GM12878 (cell line): ENCODE measurements at regions not wholly inside any gene's neighbourhood (a gene's known extent, or its start where the extent isn't known, plus 50 kb on each side); places are given as distances from the start of the nearest gene placed in this dataset.

Experiments
- ATAC-seq: fragments of 200-7000 bp; cut with Tn5 transposase; 3 replicates; pipeline ENCODE4 v1.9.1; 2020; ENCODE audit warnings: mild to moderate bottlenecking, moderate library complexity
- BruUV-seq: library from RNA; stranded (reverse); fragments of 400-500 nt; replicated peaks from 2 replicates; lab custom pipeline; 2021; lab: Mats Ljungman, UMichigan
- CTCF ChIA-PET: fragments of 300-600 bp; sonication (Branson Sonifier 250); formaldehyde crosslinking; extraction: SDS; loops from one replicate; lab custom pipeline; 2021; ENCODE audit warnings: inconsistent platforms; lab: Yijun Ruan, JAX
- POLR2A ChIA-PET: fragments of 350-600 bp; formaldehyde crosslinking; extraction: SDS; loops from one replicate; lab custom pipeline; 2021; ENCODE audit warnings: inconsistent platforms; lab: Charles Lee
- RAD21 ChIA-PET: fragments of 300-600 bp; sonication (Branson Sonifier 250); formaldehyde crosslinking; loops from one replicate; lab custom pipeline; 2023; ENCODE audit warnings: antibody characterized with exemption; ENCODE audit not compliant: unreplicated experiment; lab: Charles Lee
- SMC1A ChIA-PET: fragments of 300-600 bp; sonication (Branson Sonifier 250); formaldehyde crosslinking; loops from one replicate; lab custom pipeline; 2023; ENCODE audit not compliant: unreplicated experiment, uncharacterized antibody; lab: Charles Lee
- DNase-seq: peaks from one replicate; pipeline ENCODE4 v3.0.0-alpha.2; 2011; ENCODE audit warnings: low read depth, low spot score
- FAIRE-seq: peaks from 3 replicates; lab custom pipeline; 2011; peaks lifted over from hg19 to GRCh38; lab: Jason Lieb, UNC
- H2AFZ ChIP-seq: 2 replicates; pipeline ENCODE4 v1.6.0; 2011; ENCODE audit warnings: low read depth, low read length, control low read depth; ENCODE audit not compliant: control insufficient read depth
- H3K27ac ChIP-seq: 2 replicates; pipeline ENCODE4 v1.5.1; 2011; ENCODE audit warnings: control low read depth; ENCODE audit not compliant: control insufficient read depth, insufficient read depth
- H3K27me3 ChIP-seq, 2 experiments: replicated peaks in 1 of 2; 2 replicates each; pipeline versions ENCODE4 v1.6.0 to v1.6.1; 2011; ENCODE audit warnings: low read length in 1 of 2; ENCODE audit not compliant: control insufficient read depth in 2 of 2, insufficient read depth in 2 of 2
- H3K36me3 ChIP-seq, 2 experiments: 2 replicates each; pipeline ENCODE4 v1.5.1; 2011; ENCODE audit warnings: low read length in 1 of 2; ENCODE audit not compliant: control insufficient read depth in 2 of 2, insufficient read depth in 2 of 2
- H3K4me1 ChIP-seq: 2 replicates; pipeline ENCODE4 v1.6.1; 2011; ENCODE audit warnings: mild to moderate bottlenecking, low read length, moderate library complexity, mixed read lengths; ENCODE audit not compliant: control insufficient read depth, insufficient read depth
- H3K4me2 ChIP-seq: 2 replicates; pipeline ENCODE4 v1.6.0; 2011; ENCODE audit warnings: control low read depth; ENCODE audit not compliant: control insufficient read depth, insufficient read depth
- H3K4me3 ChIP-seq: fragments of 200-600 bp; sonication (generic); 2 replicates; pipeline ENCODE4 v1.5.1; 2016
- H3K79me2 ChIP-seq: 2 replicates; pipeline ENCODE4 v1.6.0; 2011; ENCODE audit warnings: low read length; ENCODE audit not compliant: control insufficient read depth, insufficient read depth
- H3K9ac ChIP-seq: 2 replicates; pipeline ENCODE4 v1.8.0; 2011; ENCODE audit warnings: low read length, control low read depth, mixed read lengths; ENCODE audit not compliant: control insufficient read depth, insufficient read depth
- H3K9me3 ChIP-seq: replicated peaks from 3 replicates; pipeline ENCODE4 v1.5.1; 2011; ENCODE audit warnings: mild to moderate bottlenecking, low read length; ENCODE audit not compliant: control insufficient read depth, insufficient read depth
- H4K20me1 ChIP-seq: 2 replicates; pipeline ENCODE4 v1.6.0; 2011; ENCODE audit not compliant: control insufficient read depth, insufficient read depth
- WGBS: methylation state at CpG from one replicate; pipeline ENCODE4 v1.1.6; 2016; ENCODE audit warnings: low lambda C conversion rate; ENCODE audit not compliant: insufficient replicate concordance, insufficient coverage; ENCODE audit errors: missing lambda C conversion rate; 5-methylcytosine and 5-hydroxymethylcytosine counted together
- in situ Hi-C: fragments of 300-500 bp; cut with MboI; formaldehyde crosslinking; loops from 9 replicates; pipeline ENCODE4 v1.14.3; 2018; ENCODE audit warnings: mixed read lengths
- intact Hi-C: fragments of 100-400 bp; cut with micrococcal nuclease; formaldehyde crosslinking; loops from one replicate; pipeline ENCODE4 v1.14.2; 2022; ENCODE audit not compliant: unreplicated experiment
- TF ChIP-seq, protein P1 (sequence below): fragments of 450-650 bp; IDR thresholded peaks from 2 replicates; pipeline ENCODE4 v1.6.1; 2018; ENCODE audit warnings: mild to moderate bottlenecking, low read depth, moderate library complexity; ENCODE audit not compliant: partially characterized antibody

DNA sequence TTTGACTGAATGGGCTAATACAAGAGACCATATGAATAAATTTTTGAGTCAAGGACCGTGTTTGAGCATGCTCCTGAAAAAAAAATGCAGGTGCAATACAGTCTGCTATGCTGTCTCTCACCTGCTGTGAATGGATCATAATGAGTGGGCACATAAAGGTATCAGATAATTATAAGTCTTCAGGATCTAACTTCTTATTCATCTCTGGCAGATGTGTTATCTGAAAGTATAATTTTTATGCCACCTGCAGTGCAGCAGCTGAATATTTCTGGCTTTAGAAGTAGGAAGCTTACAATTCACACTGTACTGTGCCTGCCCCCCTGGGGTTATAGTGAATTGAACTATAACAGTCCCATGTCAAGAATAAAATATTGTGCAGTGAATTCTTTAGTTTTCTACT is 333.3 kb downstream of the MRPL39 start:
- CTCF ChIA-PET, result interaction anchor here (1.3 to 1.9 kb wide), 2 partner anchors 10 to 112 kb away, joined by 3 to 7 read pairs; no protein-coding TSS in a partner anchor
- in situ Hi-C loops, result no loop called here

More for the DNA sequence above, 333.3 kb downstream of the MRPL39 start:
- WGBS, result 0% methylated on average over 1 of the region's 1 CpG
- Histone ChIP-seq H3K4me2 (no peak overlapping the region), H4K20me1 (no peaks in the 10 kb centered on the region), H2AFZ (no peak overlapping the region), H3K9ac (no peak overlapping the region), H3K9me3 (no peaks in the 10 kb centered on the region; the same call in 1 of the 3 replicates), H3K4me1 (no peaks in the 10 kb centered on the region), H3K79me2 (no peaks in the 10 kb centered on the region)
- no peak for FAIRE-seq
- ATAC-seq, result no peak
- ChIA-PET POLR2A (no interaction called here), SMC1A (no interaction called here)
- no TSS peak for BruUV-seq
- no peak for DNase-seq
- TF ChIP-seq, protein P1, sequence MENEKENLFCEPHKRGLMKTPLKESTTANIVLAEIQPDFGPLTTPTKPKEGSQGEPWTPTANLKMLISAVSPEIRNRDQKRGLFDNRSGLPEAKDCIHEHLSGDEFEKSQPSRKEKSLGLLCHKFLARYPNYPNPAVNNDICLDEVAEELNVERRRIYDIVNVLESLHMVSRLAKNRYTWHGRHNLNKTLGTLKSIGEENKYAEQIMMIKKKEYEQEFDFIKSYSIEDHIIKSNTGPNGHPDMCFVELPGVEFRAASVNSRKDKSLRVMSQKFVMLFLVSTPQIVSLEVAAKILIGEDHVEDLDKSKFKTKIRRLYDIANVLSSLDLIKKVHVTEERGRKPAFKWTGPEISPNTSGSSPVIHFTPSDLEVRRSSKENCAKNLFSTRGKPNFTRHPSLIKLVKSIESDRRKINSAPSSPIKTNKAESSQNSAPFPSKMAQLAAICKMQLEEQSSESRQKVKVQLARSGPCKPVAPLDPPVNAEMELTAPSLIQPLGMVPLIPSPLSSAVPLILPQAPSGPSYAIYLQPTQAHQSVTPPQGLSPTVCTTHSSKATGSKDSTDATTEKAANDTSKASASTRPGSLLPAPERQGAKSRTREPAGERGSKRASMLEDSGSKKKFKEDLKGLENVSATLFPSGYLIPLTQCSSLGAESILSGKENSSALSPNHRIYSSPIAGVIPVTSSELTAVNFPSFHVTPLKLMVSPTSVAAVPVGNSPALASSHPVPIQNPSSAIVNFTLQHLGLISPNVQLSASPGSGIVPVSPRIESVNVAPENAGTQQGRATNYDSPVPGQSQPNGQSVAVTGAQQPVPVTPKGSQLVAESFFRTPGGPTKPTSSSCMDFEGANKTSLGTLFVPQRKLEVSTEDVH, result no peak
- TF ChIP-seq, all 136 proteins: peak for 0
- H3K27me3 ChIP-seq, result no peaks in the 10 kb centered on the region
- no peak overlapping the region for H3K4me3 ChIP-seq
- no peak overlapping the region for H3K27ac ChIP-seq
- RAD21 ChIA-PET, result no interaction called here
- no peaks in the 10 kb centered on the region for H3K36me3 ChIP-seq
- intact Hi-C loops, result no loop called here
